SK-MEL-5 (cell line): ENCODE measurements at regions not wholly inside any gene's neighbourhood (a gene's known extent, or its start where the extent isn't known, plus 50 kb on each side); places are given as distances from the start of the nearest gene placed in this dataset.

Source experiments
- DNase-seq: peaks from one replicate; pipeline ENCODE4 v3.0.0-alpha.2; 2016; ENCODE audit warnings: low read depth, low spot score
- in situ Hi-C: cut with HindIII; loops from 2 replicates; pipeline ENCODE4 v1.10.0; 2016; ENCODE audit warnings: low sequenced_read_pairs, high pct_unique_total_duplicates, low pct_unique_long_range_greater_than_20kb

DNA sequence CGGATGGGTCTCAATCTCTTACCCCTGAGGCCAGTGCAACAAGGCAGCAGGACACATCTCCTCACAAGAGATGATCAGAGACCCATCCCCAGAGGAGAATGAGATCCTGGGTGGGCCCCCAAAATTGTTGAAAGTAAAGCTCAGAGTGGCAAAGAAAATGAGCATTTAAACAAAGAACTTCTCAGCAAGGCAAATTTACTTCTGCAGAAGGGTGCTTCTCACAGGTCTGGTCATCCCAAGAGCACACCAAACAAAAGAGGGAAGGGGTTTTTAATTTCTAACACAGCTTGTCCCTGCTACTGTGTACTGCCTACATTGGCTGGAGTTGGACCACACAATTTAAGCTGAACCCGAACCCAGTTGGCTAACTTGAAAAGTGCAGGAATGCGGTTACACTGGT is 1628.6 kb upstream of the RAG2 start:
- in situ Hi-C loops: no loop called here
- DNase-seq: no peak

DNA sequence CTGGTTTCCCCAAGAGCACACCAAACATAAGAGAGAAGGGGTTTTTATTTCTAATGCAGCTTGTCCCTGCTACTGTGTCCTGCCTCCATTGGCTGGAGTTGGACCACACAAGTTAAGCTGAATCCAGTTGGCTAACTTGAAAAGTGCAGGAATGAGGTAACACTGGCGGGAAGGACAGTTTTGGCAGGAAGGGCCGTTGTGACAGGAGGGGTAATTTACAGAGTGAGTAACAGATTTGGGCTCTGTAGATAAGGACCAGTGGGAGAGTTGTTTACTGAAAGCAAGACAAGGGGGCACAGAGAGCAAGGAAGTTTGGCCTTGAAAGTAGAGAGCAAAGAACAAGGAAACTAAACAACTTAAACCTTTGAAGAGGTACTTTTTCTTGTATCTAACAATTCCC is 1623.3 kb upstream of the RAG2 start:
- DNase-seq: no peak
- in situ Hi-C loops: no loop called here

DNA sequence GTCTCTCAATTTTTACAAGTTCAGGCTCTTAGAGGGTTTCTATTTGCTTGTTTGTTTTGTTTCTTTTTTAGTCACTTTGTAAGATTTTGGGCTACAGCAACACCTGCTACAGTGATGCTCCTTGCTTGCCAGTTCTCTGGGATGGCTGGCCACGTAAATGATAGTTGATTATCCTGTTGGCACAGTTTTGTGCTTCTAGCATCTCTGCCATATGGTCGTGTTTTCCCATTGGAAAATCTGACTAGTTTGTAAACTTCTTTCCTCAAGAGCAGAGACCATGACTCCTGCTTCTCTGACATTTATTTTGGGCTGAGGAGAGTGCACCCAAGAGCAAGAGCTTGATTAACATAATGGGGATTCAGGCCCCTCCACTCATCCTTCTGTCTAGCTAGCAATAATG is 1621.6 kb upstream of the RAG2 start:
- DNase-seq: no peak
- in situ Hi-C loops: no loop called here

DNA sequence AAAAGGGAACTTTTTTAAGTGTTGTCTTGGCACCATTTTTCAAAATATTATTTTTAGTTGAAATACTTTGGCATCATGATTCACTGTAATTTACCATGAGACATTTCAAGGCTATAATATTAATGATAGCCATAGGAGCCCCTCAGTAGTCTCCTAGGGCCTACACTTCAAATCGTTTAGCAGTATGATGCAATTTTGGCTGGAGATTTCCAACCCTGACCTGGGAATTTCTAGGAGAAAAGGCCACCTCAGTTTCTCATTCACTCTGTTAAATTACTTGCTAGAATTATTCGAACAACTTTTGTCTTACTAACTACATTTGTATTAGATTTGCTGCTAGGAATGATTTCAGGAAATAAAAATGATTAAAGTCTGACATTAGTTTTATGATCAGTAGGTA is 1610.9 kb upstream of the RAG2 start:
- DNase-seq: no peak
- in situ Hi-C loops: no loop called here

DNA sequence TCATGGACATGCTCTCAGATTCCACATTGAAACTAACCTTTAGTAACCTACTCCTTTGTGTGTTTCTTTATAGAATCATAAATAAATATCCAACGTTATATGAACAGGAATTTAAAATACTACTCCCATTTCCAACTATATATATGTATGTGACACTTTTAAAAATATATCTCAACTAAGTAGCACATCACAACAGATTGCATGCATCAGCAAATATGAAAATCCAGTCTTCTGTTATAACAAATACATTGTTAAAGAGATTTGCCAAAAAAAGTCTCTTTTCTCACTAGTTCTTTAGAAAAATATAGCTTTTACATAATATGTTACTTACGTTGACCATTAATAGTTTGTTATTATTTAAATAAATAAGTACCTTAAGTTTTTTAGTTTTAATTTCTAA is 1608.6 kb upstream of the RAG2 start:
- no peak for DNase-seq
- in situ Hi-C loops: no loop called here

DNA sequence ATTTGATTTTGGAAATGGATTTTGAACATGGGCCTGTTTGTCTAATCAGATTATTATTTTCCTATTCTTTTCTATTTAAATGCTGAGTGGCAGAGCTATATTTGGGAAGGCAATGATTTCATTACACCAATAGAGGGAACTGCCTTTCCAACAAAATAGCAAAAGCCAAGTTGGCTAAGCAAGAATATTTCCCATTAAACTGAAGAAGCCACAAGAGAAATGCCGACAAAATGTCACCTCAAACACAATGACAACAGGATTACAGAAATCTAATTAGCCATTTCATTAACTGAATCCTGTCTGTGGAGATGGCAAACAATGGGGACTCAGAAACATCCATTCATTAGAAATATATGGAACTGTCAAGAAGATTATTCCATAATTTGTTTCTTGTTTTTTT is 1593.1 kb upstream of the RAG2 start:
- in situ Hi-C loops: no loop called here
- no peak for DNase-seq

DNA sequence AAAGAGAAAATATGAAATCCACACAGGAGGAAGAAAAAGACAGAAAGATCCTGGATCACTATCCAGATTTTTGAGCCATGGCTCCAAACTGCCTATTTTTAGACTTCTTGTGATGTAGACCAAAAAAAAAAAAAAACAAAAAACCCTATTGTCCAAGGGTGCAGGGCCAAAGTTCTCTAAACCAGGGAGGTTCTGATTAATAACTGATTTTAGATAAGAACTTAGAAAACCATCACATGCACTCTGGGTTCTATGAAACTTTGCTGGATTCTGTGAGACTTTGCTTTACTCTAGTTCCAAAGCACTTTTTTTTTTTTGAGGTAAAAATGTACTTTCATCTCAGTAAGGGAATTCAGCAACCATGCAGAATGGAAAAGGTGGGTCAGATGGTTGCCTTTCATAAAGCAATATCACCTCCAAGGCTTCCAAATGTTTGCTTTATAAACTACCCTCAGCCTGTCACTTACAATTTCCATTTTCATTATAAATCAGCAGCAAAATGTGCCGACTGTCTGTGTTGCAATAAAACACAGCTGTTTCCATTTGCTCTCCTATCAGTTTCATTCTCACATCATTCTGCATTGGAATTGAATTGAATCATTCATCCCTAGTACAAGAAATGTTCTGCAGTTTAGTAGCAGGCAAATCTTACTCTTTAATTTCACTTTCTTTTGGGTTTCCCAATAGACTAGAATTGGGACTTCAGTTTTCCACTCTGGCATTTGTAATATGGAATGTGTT is 1584.3 kb upstream of the RAG2 start:
- in situ Hi-C loops: no loop called here
- no peak for DNase-seq

DNA sequence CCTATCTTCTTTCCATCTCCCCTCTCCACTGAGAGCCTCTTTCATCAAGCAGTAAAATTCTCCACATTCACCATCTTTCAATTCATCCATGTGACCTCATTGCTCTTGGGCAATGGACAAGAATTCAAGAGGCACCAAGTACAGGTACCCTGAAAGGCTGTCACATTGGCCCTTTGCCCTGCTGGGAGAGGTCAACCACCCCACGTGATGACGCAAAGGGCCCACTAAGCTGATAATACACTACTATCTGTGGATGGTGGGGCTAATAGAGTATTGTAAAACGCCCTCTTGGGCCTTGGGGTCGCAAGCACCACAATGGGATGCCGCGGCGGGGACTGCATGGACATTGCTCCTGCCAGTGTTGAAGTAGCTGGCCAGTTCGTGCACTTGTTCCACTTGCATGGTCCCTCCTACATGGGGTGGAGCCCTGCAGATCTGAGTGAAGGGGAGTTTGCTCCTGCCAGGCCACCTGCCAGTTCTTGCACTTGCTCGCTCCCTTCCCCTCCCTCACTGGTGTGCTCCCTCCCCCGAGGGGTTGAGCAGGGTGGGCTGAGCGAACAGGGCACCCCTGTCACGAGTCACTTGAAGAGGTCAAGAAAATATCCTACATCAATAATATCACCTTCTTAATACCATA is 1578.8 kb upstream of the RAG2 start:
- no peak for DNase-seq
- in situ Hi-C loops: no loop called here

DNA sequence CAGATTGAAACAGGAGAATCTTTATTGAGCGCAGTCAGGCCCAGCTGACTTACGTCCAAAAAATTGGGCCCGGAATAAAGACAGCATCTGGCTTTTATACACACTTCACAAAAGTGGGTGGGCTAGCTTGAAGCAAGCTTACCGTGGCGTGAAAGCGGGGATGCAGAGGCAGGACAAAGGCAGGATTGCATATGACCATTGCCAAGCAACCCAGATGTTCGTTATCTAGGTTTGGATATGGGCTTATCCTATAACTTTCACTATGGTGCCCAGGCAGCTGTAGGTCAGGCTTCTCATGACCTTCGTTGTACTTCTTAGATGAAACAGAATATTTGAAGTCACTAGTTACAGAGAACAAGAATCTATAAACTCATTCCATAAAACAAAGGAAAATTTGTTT is 1575.6 kb upstream of the RAG2 start:
- in situ Hi-C loops: no loop called here

DNA sequence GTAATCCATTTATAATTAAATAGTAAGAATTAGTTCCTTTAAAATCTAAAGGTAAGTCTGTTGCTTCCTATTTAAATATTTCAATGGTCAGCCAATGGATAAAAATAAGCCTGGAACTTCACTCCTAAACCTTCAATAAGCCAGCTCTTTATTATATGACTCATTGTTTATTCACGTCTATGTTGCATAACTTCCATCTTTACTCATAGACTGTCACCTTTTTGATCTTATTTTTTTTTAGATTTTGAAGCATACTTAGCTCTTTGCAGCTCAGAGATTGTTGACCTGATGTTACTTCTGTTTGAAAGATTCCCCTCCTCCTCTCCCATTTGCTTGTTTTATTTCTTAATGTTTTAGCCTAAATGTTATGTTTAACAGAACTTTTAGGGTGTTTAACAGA is 1571.2 kb upstream of the RAG2 start:
- no peak for DNase-seq
- in situ Hi-C loops: no loop called here

More for the DNA sequence above, 1575.6 kb upstream of the RAG2 start:
- DNase-seq: no peak

DNA sequence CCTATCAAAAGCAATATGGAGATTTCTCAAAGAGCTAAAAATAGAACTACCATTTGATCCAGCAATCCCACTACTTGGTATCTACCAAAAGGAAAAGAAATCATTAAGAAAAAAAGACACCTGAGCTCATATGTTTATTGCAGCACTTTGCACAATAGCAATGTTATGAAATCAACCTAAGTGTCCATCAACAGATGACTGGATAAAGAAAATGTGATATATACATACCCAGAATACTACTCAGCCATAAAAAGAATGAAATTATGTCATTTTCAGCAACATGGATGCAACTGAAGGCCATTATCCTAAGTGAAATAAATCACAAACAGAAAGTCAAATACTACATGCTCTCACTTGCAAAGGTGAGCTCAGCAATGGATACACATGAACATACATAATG is 1565.5 kb upstream of the RAG2 start:
- in situ Hi-C loops: no loop called here
- no peak for DNase-seq

DNA sequence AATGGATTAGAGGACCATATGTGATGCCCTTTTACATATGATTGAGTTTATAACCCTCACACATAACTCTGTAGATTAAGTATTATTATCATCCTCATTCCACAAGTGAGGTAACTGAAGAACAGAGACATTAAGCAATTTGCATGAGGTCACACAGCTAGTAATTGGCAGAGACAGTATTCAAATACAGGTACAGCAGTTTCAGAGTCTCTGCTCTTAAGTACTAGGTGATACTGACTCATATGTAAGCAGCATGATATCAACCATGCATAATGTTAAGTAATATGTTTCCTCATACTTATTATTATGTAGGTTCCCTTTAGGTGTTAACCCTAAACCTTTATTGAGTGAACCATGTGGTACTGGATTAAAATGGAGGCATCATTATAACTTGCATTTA is 1562.4 kb upstream of the RAG2 start:
- in situ Hi-C loops: no loop called here
- no peak for DNase-seq

DNA sequence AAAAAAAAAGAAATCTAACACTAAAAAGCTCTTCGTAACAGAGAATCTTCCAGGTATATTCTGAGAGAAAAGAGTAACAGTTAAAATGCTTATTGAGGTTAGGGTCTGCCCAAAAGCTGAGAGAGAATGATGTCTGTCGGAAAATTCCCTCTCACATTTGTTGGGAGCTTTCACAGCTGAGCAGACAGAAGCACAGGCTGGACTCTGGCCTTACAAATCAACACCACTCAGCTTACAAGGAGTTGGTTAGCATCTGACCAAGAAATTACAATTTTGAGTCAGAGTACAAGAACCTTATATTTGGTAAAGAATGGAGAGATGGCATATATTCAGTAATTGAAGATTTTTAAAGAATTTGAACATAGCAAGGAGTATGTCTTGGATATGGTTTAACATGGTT is 1561.0 kb upstream of the RAG2 start:
- in situ Hi-C loops: no loop called here
- no peak for DNase-seq

DNA sequence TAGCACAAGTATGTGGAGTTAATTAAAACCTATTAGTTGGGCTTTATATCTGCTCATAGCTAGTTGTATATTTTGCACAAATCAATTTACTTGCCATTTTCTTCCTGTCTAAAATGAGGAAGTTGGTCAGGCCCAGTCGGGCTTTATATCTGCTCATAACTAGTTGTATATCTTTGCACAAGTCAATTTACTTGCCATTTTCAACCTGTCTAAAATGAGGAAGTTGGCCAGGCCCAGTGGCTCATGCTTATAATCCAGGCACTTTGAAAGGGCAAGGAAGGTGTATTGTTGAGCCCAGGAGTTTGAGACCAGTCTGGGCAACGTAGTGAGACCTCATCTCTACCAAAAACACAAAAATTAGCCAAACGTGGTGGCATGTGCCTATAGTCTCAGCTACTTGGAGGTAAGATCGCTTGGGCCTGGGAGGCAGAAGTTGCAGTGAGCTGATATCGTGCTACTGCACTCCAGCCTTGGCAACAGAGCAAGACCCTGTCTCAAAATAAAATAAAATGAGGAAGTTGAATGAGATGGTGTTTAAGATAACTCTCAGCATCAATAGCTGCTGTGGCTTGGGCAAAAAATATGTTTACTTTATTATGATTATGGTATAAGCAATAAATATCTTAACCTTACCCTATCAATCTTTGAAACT is 1558.6 kb upstream of the RAG2 start:
- no peak for DNase-seq
- in situ Hi-C loops: no loop called here

DNA sequence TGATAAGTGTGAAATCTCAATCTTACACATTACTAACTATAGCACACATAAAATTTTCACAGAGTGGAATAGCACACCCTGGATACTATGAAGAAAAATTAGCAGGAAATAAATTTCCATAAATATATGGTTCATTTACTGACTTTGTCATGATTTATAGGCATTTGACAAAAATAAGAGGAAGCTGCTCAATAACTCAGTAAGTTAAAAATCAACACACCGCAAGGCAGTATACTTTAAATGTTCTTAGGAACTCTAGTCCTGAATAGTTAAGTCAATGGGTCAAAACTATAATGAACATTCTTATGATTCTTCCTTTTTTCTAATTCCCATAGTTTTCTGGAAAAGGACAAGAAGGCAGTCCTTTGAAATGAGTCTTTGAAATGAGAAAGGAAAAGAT is 1557.8 kb upstream of the RAG2 start:
- in situ Hi-C loops: no loop called here
- no peak for DNase-seq

DNA sequence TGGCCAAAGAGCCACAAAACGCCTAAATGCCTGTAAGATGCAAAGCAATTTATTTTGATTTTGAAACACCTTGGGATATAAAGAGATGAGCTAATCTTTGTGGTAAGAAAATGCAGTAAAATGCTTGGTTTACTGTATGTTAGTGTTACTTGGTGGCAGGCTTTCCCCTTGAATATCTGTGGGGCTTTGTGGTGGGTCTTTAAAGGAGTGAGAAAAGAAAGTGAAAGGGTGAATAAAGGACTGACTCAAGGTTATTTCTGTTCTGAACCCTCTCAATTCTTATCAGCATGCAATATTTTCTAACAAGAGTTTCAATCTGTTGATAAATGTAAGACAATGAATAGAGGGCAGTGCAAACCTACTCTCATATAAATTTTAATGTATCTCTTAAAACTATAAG is 1555.9 kb upstream of the RAG2 start:
- DNase-seq: no peak
- in situ Hi-C loops: no loop called here

DNA sequence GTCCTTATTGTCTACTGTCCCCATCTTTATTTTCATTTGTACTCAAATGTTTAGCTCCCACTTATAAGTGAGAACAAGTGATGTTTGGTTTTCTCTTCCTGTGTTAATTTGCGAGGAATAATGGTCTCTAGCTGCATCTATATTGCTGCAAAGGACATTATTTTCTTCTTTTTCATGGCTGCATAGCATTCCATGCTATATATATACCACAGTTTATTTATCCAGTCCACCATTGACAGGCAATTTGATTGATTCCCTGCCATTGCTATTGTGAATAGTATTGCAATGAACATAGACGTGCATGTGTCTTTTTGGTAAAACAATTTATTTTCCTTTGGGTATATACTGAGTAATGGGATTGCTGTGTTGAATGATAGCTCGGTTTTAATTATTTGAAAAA is 1545.8 kb upstream of the RAG2 start:
- no peak for DNase-seq
- in situ Hi-C loops: no loop called here

DNA sequence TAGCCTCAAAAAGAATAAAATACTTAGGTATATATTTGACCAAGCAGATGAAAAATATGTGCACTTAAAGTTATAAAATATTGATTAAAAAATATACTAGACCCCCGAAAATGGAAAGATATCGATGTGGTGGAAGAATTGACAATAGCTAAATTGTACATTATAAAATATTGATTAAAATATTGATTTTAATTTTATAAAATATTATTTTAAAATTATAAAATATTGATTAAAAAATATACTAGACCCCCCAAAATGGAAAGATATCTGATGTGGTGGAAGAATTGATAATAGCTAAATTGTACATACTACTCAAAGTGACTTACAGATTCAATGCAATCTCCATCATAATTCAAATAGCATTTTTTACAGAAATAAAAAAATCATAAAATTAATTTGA is 1540.9 kb upstream of the RAG2 start:
- in situ Hi-C loops: no loop called here
- no peak for DNase-seq

DNA sequence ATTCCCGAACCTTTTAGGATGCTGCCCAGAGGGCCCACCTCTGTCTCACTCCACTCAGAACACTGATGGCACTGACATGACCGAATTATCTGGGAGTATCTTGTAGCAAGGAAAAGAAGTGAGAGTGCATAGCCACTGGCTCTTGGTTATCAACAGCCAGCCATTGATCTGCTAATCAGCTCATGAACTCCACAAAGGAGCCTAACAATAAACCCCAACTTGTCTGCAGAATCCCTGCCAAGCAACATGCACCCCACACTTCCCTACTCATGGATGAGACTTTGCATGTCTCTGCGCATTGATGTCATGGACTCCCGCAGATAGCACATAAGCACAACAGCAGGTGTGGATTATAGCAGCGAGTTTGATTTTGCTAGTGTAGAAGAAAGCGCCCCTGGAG is 1538.9 kb upstream of the RAG2 start:
- in situ Hi-C loops: no loop called here
- DNase-seq: no peak
